OCI-LY1 (cell line): ENCODE measurements at regions not wholly inside any gene's neighbourhood (a gene's known extent, or its start where the extent isn't known, plus 50 kb on each side); places are given as distances from the start of the nearest gene placed in this dataset.

Experiments used
- EZH2 ChIP-seq: fragments of 200-600 bp; sonication (generic), shearing (Covaris generic); IDR thresholded peaks from 2 replicates; pipeline ENCODE4 v1.8.0; 2017; ENCODE audit warnings: borderline replicate concordance, mixed run types, mild to moderate bottlenecking, antibody characterized with exemption, low read length, moderate library complexity, mixed read lengths
- TF ChIP-seq, protein P1 (sequence below): fragments of 200-600 bp; sonication (generic), shearing (Covaris generic); IDR thresholded peaks from 2 replicates; pipeline ENCODE4 v1.5.1; 2017; ENCODE audit warnings: mild to moderate bottlenecking, antibody characterized with exemption, low read length, moderate library complexity, mixed read lengths

DNA sequence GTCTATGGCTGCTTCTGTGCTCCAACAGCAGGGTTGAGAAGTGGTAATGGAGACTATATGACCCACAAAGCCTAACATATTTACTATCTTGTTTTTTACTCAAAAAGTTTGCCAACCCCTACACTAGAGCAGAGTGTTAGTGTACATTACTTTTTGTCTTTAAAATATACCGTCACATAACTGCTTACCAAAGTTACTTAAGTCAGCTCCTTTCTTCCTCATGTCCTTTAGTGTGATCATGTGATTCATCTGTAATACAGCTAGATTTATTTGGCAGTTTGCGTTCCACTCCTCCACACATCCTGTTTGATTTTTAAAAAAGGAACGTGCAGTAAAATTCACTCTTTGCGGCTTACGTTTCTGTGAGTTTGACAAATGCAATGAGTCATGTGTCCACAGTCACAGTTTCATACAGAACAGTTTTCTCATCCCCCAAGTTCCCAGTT, 162.4 kb upstream of the GPRIN3 start:
- TF ChIP-seq, protein P1, sequence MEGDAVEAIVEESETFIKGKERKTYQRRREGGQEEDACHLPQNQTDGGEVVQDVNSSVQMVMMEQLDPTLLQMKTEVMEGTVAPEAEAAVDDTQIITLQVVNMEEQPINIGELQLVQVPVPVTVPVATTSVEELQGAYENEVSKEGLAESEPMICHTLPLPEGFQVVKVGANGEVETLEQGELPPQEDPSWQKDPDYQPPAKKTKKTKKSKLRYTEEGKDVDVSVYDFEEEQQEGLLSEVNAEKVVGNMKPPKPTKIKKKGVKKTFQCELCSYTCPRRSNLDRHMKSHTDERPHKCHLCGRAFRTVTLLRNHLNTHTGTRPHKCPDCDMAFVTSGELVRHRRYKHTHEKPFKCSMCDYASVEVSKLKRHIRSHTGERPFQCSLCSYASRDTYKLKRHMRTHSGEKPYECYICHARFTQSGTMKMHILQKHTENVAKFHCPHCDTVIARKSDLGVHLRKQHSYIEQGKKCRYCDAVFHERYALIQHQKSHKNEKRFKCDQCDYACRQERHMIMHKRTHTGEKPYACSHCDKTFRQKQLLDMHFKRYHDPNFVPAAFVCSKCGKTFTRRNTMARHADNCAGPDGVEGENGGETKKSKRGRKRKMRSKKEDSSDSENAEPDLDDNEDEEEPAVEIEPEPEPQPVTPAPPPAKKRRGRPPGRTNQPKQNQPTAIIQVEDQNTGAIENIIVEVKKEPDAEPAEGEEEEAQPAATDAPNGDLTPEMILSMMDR, result no peak
- TF ChIP-seq EZH2, result no peak
